Ascending aorta (tissue), 2 donors: ENCODE measurements at regions not wholly inside any gene's neighbourhood (a gene's known extent, or its start where the extent isn't known, plus 50 kb on each side); places are given as distances from the start of the nearest gene placed in this dataset.

Experiments
- DNase-seq, 2 donors: peaks; one replicate each; pipeline ENCODE4 v3.0.0-alpha.2; 2019; ENCODE audit warnings: low spot score in 2 of 2
- H3K27ac ChIP-seq, 2 donors: fragments of 200-600 bp; sonication (generic); one replicate each; pipeline ENCODE4 v1.5.1; 2016 to 2017; ENCODE audit warnings: mild to moderate bottlenecking in 1 of 2
- H3K27me3 ChIP-seq: fragments of 200-600 bp; sonication (generic); one replicate; pipeline ENCODE4 v1.5.1; 2017
- H3K36me3 ChIP-seq, 2 donors: fragments of 200-600 bp; sonication (generic); one replicate each; pipeline ENCODE4 v1.5.1; 2016
- H3K4me1 ChIP-seq, 2 donors: fragments of 200-600 bp; sonication (generic); one replicate each; pipeline ENCODE4 v1.5.1; 2016 to 2017; ENCODE audit warnings: mild to moderate bottlenecking in 1 of 2
- H3K4me3 ChIP-seq, 2 donors: fragments of 200-600 bp; sonication (generic); one replicate each; pipeline ENCODE4 v1.5.1; 2016 to 2017; ENCODE audit warnings: mild to moderate bottlenecking in 1 of 2
- H3K9me3 ChIP-seq, 2 donors: fragments of 200-600 bp; sonication (generic); one replicate each; pipeline ENCODE4 v1.5.1; 2016
- intact Hi-C: fragments of 100-400 bp; cut with DNase I; formaldehyde crosslinking; loops from one replicate; pipeline ENCODE4 v1.15.1; 2023
- TF ChIP-seq, protein P1 (sequence below), 3 experiments: fragments of 200-600 bp in 2 of 3; fragments of 450-650 bp in 1 of 3; sonication (generic) in 2 of 3; IDR thresholded peaks; one replicate each; pipeline ENCODE4 v1.5.1; 2016 to 2019; ENCODE audit warnings: antibody characterized with exemption in 3 of 3, mild to moderate bottlenecking in 1 of 3, moderate library complexity in 1 of 3

DNA sequence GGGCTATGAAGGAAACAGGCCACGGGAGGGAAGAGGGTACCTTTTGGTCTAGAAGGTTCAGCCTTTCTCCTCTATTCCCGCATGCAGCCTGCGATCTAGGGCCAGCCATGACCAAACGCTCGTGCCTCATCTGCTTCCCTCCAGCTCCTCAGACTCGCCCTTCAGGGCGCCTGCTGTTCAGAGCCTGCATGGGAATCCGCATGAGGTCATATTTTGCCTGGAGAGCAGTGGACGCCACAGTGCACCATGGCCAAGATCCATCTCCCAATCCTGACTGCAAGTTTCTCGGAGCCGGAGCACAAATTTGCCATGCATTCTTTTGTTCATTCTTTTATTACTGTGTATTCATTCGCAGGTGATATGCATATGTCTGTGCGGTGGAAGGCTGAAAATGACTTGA is 608.1 kb downstream of the QKI start:
- Histone ChIP-seq H3K27me3 (no peaks in the 10 kb centered on the region), H3K36me3 (no peaks in the 10 kb centered on the region), H3K4me1 (no peaks in the 10 kb centered on the region), H3K4me3 (no peak overlapping the region), H3K27ac (no peak overlapping the region), H3K9me3 (no peaks in the 10 kb centered on the region)
- intact Hi-C loops: no loop called here
- no peak for DNase-seq
- TF ChIP-seq, protein P1, sequence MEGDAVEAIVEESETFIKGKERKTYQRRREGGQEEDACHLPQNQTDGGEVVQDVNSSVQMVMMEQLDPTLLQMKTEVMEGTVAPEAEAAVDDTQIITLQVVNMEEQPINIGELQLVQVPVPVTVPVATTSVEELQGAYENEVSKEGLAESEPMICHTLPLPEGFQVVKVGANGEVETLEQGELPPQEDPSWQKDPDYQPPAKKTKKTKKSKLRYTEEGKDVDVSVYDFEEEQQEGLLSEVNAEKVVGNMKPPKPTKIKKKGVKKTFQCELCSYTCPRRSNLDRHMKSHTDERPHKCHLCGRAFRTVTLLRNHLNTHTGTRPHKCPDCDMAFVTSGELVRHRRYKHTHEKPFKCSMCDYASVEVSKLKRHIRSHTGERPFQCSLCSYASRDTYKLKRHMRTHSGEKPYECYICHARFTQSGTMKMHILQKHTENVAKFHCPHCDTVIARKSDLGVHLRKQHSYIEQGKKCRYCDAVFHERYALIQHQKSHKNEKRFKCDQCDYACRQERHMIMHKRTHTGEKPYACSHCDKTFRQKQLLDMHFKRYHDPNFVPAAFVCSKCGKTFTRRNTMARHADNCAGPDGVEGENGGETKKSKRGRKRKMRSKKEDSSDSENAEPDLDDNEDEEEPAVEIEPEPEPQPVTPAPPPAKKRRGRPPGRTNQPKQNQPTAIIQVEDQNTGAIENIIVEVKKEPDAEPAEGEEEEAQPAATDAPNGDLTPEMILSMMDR (IDR thresholded peaks at IDR 0.05): no peak

DNA sequence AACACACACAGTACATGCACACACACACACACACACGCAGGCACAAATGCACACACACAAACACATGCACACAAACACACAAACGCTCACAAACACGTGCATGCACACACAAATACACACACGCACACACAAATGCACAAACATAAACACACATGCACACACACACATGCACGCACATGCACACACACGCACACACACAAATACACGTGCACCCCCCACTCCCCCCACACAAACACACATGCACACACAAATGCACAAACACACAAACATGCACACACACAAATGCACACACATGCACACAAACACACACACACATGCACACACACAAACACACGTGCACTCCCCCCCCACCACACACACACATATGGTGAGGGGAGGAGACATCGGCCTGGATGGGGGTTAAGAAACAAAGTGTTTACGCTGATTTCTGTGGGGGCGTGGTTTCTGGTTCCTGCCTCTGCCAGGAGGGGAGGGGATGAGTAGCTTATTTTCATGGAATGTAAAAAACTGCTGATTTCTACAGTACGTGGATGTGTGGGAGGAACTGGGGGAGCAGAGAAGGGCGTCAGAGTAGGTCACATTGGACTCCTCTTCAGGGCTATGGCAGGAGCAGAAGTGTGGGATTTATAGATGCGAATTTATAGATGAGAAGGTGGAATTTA is 607.2 kb downstream of the QKI start:
- no peaks in the 10 kb centered on the region for H3K4me1 ChIP-seq
- H3K27ac ChIP-seq: no peak overlapping the region
- TF ChIP-seq, protein P1 (IDR thresholded peaks at IDR 0.05): no peak
- intact Hi-C loops: no loop called here
- no peaks in the 10 kb centered on the region for H3K36me3 ChIP-seq
- no peaks in the 10 kb centered on the region for H3K27me3 ChIP-seq
- H3K9me3 ChIP-seq: no peaks in the 10 kb centered on the region
- no peak overlapping the region for H3K4me3 ChIP-seq
- no peak for DNase-seq

DNA sequence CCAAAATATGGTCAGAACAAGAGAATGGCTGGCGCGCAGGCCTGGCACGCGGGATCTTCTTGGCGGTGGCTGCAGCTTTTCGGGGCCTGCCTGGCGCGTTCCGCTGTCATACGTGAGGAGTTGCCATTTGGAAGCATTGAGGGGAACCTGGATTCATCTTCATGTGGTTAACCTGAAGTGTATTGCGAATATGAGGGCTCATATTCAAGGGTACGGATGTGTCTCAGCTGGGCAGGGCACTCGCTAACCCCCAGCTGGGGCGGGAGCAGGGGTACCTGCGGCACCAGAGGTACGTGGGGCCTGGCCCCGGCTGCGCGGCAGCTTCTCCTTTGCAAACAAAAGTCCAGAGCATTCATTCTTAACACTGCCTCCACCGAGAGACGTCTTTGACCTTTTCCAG is 605.6 kb downstream of the QKI start:
- H3K4me1 ChIP-seq: no peaks in the 10 kb centered on the region
- no peaks in the 10 kb centered on the region for H3K36me3 ChIP-seq
- no peak for DNase-seq
- intact Hi-C loops: no loop called here
- H3K27ac ChIP-seq: no peak overlapping the region
- TF ChIP-seq, protein P1 (IDR thresholded peaks at IDR 0.05): no peak
- H3K9me3 ChIP-seq: no peaks in the 10 kb centered on the region
- no peak overlapping the region for H3K4me3 ChIP-seq
- H3K27me3 ChIP-seq: no peaks in the 10 kb centered on the region

DNA sequence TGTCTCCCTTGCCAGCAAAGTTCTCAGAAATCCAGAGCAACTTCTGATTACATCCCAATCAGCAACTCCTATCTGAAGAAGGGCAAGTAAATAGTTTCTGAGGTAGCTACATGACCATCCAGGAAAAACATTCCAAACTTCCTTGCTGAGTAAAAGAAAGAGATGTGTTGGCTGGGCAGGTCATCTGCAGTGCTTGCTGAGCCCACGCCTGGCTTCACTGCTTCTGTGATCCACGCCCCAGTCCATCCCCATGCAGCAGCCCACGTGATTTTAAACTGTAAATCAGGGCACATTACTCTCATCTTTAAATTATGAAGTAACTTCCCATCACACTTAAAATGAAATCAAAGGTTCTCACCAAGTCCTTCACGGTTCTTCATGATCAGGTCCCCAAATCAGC is 603.6 kb downstream of the QKI start:
- Histone ChIP-seq H3K4me1 (no peaks in the 10 kb centered on the region), H3K27me3 (no peaks in the 10 kb centered on the region), H3K36me3 (no peaks in the 10 kb centered on the region), H3K27ac (no peak overlapping the region), H3K9me3 (no peaks in the 10 kb centered on the region), H3K4me3 (no peak overlapping the region)
- DNase-seq: no peak
- intact Hi-C loops: no loop called here
- TF ChIP-seq, protein P1 (IDR thresholded peaks at IDR 0.05): no peak

DNA sequence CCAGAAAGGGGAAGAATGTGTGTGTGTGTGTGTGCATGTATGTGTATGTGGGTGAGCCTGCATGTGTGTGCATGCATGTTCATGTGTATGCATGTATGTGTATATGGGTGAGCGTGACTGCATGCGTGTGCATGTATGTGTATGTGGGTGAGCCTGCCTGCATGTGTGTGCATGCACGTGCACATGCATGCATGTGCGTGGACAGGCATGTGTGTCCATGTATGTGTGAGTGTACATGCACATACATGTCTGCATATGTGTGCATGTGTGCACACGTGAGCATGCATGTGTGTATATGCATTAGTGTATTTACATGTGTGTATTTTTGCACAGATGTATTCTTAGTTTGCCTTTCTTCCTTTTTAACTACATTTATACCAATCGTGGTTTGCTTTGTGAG is 601.5 kb downstream of the QKI start:
- Histone ChIP-seq H3K4me3 (no peak overlapping the region), H3K27me3 (no peaks in the 10 kb centered on the region), H3K27ac (no peak overlapping the region), H3K36me3 (no peaks in the 10 kb centered on the region), H3K4me1 (no peaks in the 10 kb centered on the region), H3K9me3 (no peaks in the 10 kb centered on the region)
- TF ChIP-seq, protein P1 (IDR thresholded peaks at IDR 0.05): no peak
- intact Hi-C loops: no loop called here
- DNase-seq: no peak

DNA sequence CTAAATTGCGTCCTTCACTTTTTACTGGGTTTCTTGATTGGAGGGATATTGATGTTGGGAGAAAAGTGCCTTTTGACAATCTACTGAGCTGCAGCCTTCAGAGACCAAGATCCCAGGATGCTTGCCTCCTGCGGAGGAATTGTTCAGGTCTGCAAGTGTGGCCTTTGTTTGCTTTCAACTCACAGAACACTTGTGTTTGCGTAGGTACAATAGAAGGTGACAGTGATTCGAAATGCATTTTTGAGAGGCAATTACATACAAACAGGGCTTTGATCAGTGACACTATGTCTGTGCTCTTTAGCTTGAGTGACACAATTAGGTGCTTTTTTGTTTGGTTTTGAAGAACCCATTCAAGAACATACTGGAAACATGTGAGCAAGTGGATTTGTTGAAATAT is 600.6 kb downstream of the QKI start:
- no peaks in the 10 kb centered on the region for H3K27me3 ChIP-seq
- no peak for DNase-seq
- no peaks in the 10 kb centered on the region for H3K36me3 ChIP-seq
- intact Hi-C loops: no loop called here
- TF ChIP-seq, protein P1 (IDR thresholded peaks at IDR 0.05): no peak
- no peaks in the 10 kb centered on the region for H3K9me3 ChIP-seq
- H3K4me1 ChIP-seq: no peaks in the 10 kb centered on the region
- no peak overlapping the region for H3K27ac ChIP-seq
- no peak overlapping the region for H3K4me3 ChIP-seq
